ENCODE measurements at regions not wholly inside any gene's neighbourhood (a gene's known extent, or its start where the extent isn't known, plus 50 kb on each side); places are given as distances from the start of the nearest gene placed in this dataset.

- TF ChIP-seq RARB (CRISPR knock-in tag; IDR thresholded peaks at IDR 0.05) = no peak
- ATAC-seq = no peak
Observed at GRCh38 chr2:111647359-111647758, 236.6 kb downstream of the ANAPC1 start.

GRCh38 chr2:111652038-111652437, 232.0 kb downstream of the ANAPC1 start:
- ATAC-seq = no peak

GRCh38 chr2:111652681-111653080, 231.3 kb downstream of the ANAPC1 start:
- no peak for ATAC-seq
- TF ChIP-seq ZNF8 (CRISPR knock-in tag; IDR thresholded peaks at IDR 0.05) (no peak), TCF4 (CRISPR knock-in tag; IDR thresholded peaks at IDR 0.05; ENCODE audit: borderline replicate concordance) (no peak), PATZ1 (CRISPR knock-in tag; IDR thresholded peaks at IDR 0.05; ENCODE audit: borderline replicate concordance) (no peak), ESRRG (CRISPR knock-in tag; IDR thresholded peaks at IDR 0.05) (no peak), CSDC2 (CRISPR knock-in tag; IDR thresholded peaks at IDR 0.05) (no peak), OSR1 (CRISPR knock-in tag; IDR thresholded peaks at IDR 0.05) (no peak), CSRNP3 (CRISPR knock-in tag; IDR thresholded peaks at IDR 0.05) (no peak)

More at GRCh38 chr2:111652038-111652437, 232.0 kb downstream of the ANAPC1 start:
- TF ChIP-seq ARNTL (CRISPR knock-in tag; IDR thresholded peaks at IDR 0.05; ENCODE audit: borderline replicate concordance, low read depth) (no peak), TSHZ2 (CRISPR knock-in tag; IDR thresholded peaks at IDR 0.05) (no peak), ZNF70 (CRISPR knock-in tag; IDR thresholded peaks at IDR 0.05) (no peak), CREB5 (CRISPR knock-in tag; IDR thresholded peaks at IDR 0.05; ENCODE audit: low read depth) (no peak), OSR1 (CRISPR knock-in tag; IDR thresholded peaks at IDR 0.05) (no peak), BACH2 (CRISPR knock-in tag; IDR thresholded peaks at IDR 0.05; ENCODE audit: borderline replicate concordance) (no peak), ZC3H10 (CRISPR knock-in tag; IDR thresholded peaks at IDR 0.05) (no peak), PPARA (CRISPR knock-in tag; IDR thresholded peaks at IDR 0.05; ENCODE audit: borderline replicate concordance) (no peak), GLIS3 (CRISPR knock-in tag; IDR thresholded peaks at IDR 0.05) (no peak), ZFP30 (CRISPR knock-in tag; IDR thresholded peaks at IDR 0.05) (no peak), ZNF565 (CRISPR knock-in tag; conservative IDR thresholded peaks at IDR 0.05; ENCODE audit: low read depth) (no peak), POU6F1 (CRISPR knock-in tag; IDR thresholded peaks at IDR 0.05; ENCODE audit: borderline replicate concordance, low read depth) (no peak), TCF4 (CRISPR knock-in tag; IDR thresholded peaks at IDR 0.05; ENCODE audit: borderline replicate concordance) (no peak), SNAI2 (CRISPR knock-in tag; IDR thresholded peaks at IDR 0.05) (no peak), ZFP3 (CRISPR knock-in tag; IDR thresholded peaks at IDR 0.05) (no peak), RARB (CRISPR knock-in tag; IDR thresholded peaks at IDR 0.05) (no peak), ISL1 (CRISPR knock-in tag; IDR thresholded peaks at IDR 0.05) (no peak), CSRNP3 (CRISPR knock-in tag; IDR thresholded peaks at IDR 0.05) (no peak)

Data from SK-N-SH treated with all-trans-retinoic acid at 6 μM for 48 hours (cell line).